ENCODE measurements at regions not wholly inside any gene's neighbourhood (a gene's known extent, or its start where the extent isn't known, plus 50 kb on each side); places are given as distances from the start of the nearest gene placed in this dataset.

DNA sequence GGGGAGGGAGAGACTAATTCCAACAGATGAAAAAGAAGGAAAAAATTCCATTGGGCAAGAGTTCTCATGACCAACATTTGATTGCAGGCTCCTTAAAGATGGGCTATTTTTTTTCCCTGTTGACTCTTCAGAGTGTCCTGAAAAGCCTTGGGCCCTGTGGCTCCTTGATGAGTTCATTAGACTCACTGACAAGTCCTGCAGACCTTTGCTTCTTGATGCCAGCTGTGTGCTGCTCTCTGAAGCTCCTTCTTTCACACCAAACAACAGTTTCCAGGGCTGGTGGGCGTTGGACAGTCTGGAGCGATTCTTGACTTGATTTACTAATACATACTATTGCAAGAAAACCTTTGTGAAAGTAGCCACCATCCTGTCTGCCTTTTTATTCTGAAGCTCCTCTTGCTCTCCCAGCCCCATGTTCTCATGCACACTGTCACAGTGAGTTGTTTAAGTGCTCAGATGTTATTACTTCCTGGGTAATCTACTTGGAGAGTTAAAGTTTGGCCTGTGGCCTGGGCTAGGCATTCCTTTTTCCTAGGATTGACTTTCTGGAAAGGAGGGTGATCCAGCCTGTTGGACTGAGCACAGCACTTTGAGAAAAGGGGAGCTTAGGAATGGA, 250.3 kb downstream of the PTEN start:
- no peak for TF ChIP-seq CTCF (IDR thresholded peaks at IDR 0.05)
- no peak for TF ChIP-seq ZFX (IDR thresholded peaks at IDR 0.05; ENCODE audit: borderline replicate concordance)
- no peak overlapping the region for H3K27ac ChIP-seq

DNA sequence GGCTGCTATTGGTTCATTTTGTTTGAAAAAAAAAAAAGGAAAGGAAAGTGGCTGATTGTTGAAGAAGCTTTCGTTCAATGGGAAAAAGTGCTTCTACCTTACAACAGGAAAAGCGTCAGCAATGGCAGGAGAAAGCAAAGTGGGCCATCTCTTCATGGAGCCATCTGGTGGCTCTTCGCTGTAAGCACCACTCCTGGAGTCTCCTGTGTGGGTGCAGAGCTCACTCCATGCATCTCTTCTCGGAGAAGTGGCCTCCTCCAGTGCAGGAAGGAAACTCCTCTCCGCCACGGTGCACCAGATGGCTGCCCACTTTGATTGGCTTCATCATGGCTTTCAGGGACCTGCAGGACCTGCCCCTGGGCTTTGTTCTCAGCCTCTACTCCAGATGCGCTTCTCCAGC, 250.9 kb downstream of the PTEN start:
- no peak for TF ChIP-seq ZFX (IDR thresholded peaks at IDR 0.05; ENCODE audit: borderline replicate concordance)
- peak; percentile 63 for TF ChIP-seq CTCF (IDR thresholded peaks at IDR 0.05)

DNA sequence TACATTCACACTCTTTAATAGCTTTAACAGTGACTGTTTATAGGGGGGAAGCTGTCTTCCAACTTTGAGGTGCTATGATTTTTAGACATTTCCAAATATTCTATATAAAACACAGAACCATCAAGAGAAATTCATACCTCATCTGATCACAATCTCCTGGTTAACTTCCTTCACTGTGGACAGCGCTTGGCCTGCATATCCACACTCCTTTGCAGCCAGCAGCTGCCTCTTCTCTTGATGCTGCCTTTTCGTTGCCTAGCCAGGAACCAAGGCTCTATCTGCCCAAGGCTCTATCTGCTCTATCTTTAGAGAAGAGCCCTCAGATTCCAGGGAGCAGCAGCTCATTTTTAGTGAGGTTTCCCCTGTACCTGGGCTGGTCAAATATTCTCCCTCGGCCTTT, 252.0 kb downstream of the PTEN start:
- no peak overlapping the region for H3K27ac ChIP-seq
- TF ChIP-seq CTCF (IDR thresholded peaks at IDR 0.05) (no peak), ZFX (IDR thresholded peaks at IDR 0.05; ENCODE audit: borderline replicate concordance) (no peak)

More for the DNA sequence above, 250.9 kb downstream of the PTEN start:
- no peak overlapping the region for H3K27ac ChIP-seq

GRCh38 chr10:88115968-88116367, 252.5 kb downstream of the PTEN start:
- TF ChIP-seq CTCF (IDR thresholded peaks at IDR 0.05) (no peak), ZFX (IDR thresholded peaks at IDR 0.05; ENCODE audit: borderline replicate concordance) (no peak)
- H3K27ac ChIP-seq: no peak overlapping the region

DNA sequence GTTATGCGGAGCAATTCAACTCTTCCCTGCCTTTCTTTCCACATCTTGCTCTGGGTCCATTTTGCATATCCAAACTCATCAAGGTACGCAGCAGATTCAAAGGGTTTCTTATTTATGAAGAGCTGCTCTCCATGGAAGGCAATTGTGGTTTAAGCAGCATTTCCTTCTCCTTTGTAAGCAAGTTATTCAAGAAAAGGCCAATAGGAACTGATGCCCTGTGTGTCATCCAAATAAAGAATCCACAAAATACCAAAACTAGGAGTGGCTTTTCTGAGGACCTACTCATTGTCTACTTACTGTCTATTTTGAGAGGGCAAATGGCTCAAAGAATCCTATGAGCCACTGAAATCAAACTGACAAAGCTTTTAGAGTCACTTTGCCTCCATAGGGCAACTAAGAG, 253.1 kb downstream of the PTEN start:
- no peak for TF ChIP-seq CTCF (IDR thresholded peaks at IDR 0.05)
- no peak for TF ChIP-seq ZFX (IDR thresholded peaks at IDR 0.05; ENCODE audit: borderline replicate concordance)
- no peak overlapping the region for H3K27ac ChIP-seq

GRCh38 chr10:88116971-88117626, 253.7 kb downstream of the PTEN start:
- TF ChIP-seq CTCF (IDR thresholded peaks at IDR 0.05) (no peak), ZFX (IDR thresholded peaks at IDR 0.05; ENCODE audit: borderline replicate concordance) (no peak)
- no peak overlapping the region for H3K27ac ChIP-seq

GRCh38 chr10:88117869-88118632, 254.6 kb downstream of the PTEN start:
- no peak overlapping the region for H3K27ac ChIP-seq
- TF ChIP-seq CTCF (IDR thresholded peaks at IDR 0.05) (peak; percentile 31), ZFX (IDR thresholded peaks at IDR 0.05; ENCODE audit: borderline replicate concordance) (no peak)

Measured in 22Rv1 (cell line).